ENCODE measurements at regions not wholly inside any gene's neighbourhood (a gene's known extent, or its start where the extent isn't known, plus 50 kb on each side); places are given as distances from the start of the nearest gene placed in this dataset.

DNA sequence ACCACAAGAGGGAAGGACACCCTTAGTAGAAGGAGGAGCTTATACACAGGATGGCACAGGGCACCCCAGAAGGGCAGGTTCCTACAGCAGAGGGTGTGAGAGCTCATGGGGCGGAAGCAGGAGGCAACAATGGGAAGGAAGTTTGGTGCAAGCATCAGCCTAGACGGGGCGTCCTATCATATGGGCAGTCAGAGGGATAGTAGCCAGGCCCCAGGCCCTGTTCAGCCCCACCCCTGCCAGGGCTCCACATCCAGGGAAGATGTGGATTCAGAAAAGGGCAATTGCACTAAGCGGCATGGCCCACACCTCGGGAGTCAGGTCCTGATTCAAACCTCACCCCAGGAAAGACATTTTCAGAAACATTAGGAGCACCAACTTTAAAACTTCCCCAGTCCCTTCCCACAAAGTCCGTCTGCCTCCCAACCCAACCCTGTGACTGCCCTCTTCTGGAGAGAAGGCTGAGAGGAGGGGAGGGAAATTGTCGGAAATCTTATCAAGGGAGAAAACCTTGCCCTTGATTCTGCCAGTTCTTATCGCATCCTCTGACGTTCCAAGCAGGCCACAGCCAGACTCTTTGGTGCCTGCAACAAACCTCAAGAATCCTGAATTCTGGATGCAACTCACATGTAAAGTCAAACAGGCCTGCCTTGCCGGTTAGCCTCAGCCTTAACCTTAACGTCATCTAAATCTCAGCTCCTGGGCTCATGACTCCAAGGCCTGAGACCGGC, 198.8 kb upstream of the CDH5 start:
- no peaks in the 10 kb centered on the region for H3K4me1 ChIP-seq (ENCODE audit: low read depth, poor library complexity, severe bottlenecking)
- H4K20me1 ChIP-seq (ENCODE audit: insufficient read depth): no peaks in the 10 kb centered on the region
- H3K79me2 ChIP-seq (ENCODE audit: insufficient read depth, low read depth): no peaks in the 10 kb centered on the region
- H3K27ac ChIP-seq: no peak overlapping the region
- no peaks in the 10 kb centered on the region for H3K36me3 ChIP-seq (ENCODE audit: insufficient read depth)
- no peak overlapping the region for H2AFZ ChIP-seq (ENCODE audit: low read depth)
- no peak overlapping the region for H3K4me2 ChIP-seq
- H3K4me3 ChIP-seq (IDR thresholded peaks at IDR 0.05; ENCODE audit: insufficient read depth, low read depth, low read length): no peak overlapping the region
- no peak overlapping the region for H3K9ac ChIP-seq
- H3K27me3 ChIP-seq (ENCODE audit: insufficient read depth, low read depth): no peaks in the 10 kb centered on the region
- TF ChIP-seq, protein P1, sequence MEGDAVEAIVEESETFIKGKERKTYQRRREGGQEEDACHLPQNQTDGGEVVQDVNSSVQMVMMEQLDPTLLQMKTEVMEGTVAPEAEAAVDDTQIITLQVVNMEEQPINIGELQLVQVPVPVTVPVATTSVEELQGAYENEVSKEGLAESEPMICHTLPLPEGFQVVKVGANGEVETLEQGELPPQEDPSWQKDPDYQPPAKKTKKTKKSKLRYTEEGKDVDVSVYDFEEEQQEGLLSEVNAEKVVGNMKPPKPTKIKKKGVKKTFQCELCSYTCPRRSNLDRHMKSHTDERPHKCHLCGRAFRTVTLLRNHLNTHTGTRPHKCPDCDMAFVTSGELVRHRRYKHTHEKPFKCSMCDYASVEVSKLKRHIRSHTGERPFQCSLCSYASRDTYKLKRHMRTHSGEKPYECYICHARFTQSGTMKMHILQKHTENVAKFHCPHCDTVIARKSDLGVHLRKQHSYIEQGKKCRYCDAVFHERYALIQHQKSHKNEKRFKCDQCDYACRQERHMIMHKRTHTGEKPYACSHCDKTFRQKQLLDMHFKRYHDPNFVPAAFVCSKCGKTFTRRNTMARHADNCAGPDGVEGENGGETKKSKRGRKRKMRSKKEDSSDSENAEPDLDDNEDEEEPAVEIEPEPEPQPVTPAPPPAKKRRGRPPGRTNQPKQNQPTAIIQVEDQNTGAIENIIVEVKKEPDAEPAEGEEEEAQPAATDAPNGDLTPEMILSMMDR (conservative IDR thresholded peaks at IDR 0.05; ENCODE audit: low read depth, low read length): no peak

DNA sequence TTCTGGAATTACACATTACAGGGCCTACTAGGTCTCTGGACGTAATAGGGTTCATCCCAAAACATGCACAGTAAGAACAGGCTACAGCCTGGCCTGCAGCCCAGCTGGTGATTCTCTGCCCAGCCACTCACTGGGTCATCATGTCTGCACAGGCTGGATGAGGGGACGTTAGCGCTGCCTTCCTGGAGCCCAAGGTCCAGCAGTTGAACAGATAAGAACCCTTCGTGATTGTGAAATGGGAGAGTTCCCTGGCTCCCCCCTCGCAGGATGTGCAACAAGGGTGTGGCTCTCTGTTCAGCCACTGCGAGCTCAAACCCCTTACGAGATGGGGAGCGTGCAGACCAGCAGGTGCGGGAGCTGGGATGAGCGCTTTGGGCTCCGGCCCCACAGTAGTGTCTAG, 200.0 kb upstream of the CDH5 start:
- H3K27ac ChIP-seq: no peak overlapping the region
- H3K4me1 ChIP-seq (ENCODE audit: low read depth, poor library complexity, severe bottlenecking): no peaks in the 10 kb centered on the region
- H3K27me3 ChIP-seq (ENCODE audit: insufficient read depth, low read depth): no peaks in the 10 kb centered on the region
- H2AFZ ChIP-seq (ENCODE audit: low read depth): no peak overlapping the region
- TF ChIP-seq, protein P1 (conservative IDR thresholded peaks at IDR 0.05; ENCODE audit: low read depth, low read length): no peak
- H3K4me2 ChIP-seq: no peak overlapping the region
- H3K36me3 ChIP-seq (ENCODE audit: insufficient read depth): no peaks in the 10 kb centered on the region
- H3K79me2 ChIP-seq (ENCODE audit: insufficient read depth, low read depth): no peaks in the 10 kb centered on the region
- no peaks in the 10 kb centered on the region for H4K20me1 ChIP-seq (ENCODE audit: insufficient read depth)
- H3K9ac ChIP-seq: no peak overlapping the region
- H3K4me3 ChIP-seq (IDR thresholded peaks at IDR 0.05; ENCODE audit: insufficient read depth, low read depth, low read length): no peak overlapping the region

DNA sequence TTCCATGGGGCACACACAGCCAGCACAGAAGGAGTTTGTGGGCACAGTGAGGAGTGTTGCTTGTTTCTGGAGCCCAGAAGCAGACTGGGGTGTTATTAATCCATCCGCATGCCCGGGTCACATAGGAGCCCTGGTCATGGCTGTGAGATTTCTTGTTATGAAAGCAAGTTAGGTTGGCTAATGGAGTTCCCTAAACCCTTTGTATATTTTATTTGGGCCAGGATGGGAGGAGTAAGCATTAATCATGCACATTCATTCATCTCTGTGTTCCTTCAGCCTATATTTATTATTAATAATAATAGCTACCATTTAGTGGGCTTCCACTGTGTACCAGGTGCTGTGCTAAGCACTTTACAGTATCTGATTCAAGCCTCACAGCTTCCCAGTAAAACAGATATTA, 200.6 kb upstream of the CDH5 start:
- Histone ChIP-seq H2AFZ (ENCODE audit: low read depth) (no peak overlapping the region), H3K27me3 (ENCODE audit: insufficient read depth, low read depth) (no peaks in the 10 kb centered on the region), H3K4me3 (IDR thresholded peaks at IDR 0.05; ENCODE audit: insufficient read depth, low read depth, low read length) (no peak overlapping the region), H3K4me1 (ENCODE audit: low read depth, poor library complexity, severe bottlenecking) (no peaks in the 10 kb centered on the region), H3K36me3 (ENCODE audit: insufficient read depth) (no peaks in the 10 kb centered on the region), H3K27ac (no peak overlapping the region), H4K20me1 (ENCODE audit: insufficient read depth) (no peaks in the 10 kb centered on the region), H3K79me2 (ENCODE audit: insufficient read depth, low read depth) (no peaks in the 10 kb centered on the region), H3K4me2 (no peak overlapping the region), H3K9ac (no peak overlapping the region)
- TF ChIP-seq, protein P1 (conservative IDR thresholded peaks at IDR 0.05; ENCODE audit: low read depth, low read length): no peak

DNA sequence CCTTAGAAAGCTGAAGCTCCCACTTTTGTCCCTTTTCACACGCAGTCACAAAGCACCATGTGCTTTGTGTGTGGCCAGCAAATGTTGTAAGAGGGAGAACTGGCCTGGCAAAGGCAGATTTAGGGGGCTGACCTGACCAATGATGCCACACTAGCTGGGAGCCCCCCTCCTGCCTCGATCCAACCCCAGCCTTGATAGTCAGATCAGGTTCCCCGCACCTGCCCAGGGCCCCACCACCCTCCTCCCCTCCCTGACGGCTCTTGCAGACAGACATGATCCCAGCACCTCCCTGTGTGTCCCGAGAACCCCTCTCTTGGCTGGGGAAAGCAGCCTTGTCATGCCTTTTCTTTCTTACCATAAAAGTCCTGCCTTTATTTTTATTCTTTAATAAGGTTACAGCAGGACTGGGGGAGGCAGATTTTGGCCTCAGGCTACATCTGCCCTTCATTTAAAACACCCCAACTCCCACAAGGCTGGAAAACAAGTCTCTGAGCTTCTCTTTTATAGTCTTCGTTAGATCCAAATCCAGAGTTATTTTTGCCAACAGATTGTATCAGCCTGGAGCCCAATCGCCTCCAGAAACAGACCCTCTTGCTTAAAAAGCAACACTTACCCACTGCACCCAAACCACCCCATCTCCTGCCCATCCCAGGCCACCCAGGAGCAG, 201.8 kb upstream of the CDH5 start:
- TF ChIP-seq, protein P1 (conservative IDR thresholded peaks at IDR 0.05; ENCODE audit: low read depth, low read length): no peak
- no peak overlapping the region for H3K4me3 ChIP-seq (IDR thresholded peaks at IDR 0.05; ENCODE audit: insufficient read depth, low read depth, low read length)
- H3K4me2 ChIP-seq: no peak overlapping the region
- no peaks in the 10 kb centered on the region for H3K27me3 ChIP-seq (ENCODE audit: insufficient read depth, low read depth)
- H3K4me1 ChIP-seq (ENCODE audit: low read depth, poor library complexity, severe bottlenecking): no peaks in the 10 kb centered on the region
- H3K36me3 ChIP-seq (ENCODE audit: insufficient read depth): no peaks in the 10 kb centered on the region
- H2AFZ ChIP-seq (ENCODE audit: low read depth): no peak overlapping the region
- H4K20me1 ChIP-seq (ENCODE audit: insufficient read depth): no peaks in the 10 kb centered on the region
- H3K79me2 ChIP-seq (ENCODE audit: insufficient read depth, low read depth): no peaks in the 10 kb centered on the region
- H3K27ac ChIP-seq: no peak overlapping the region
- H3K9ac ChIP-seq: no peak overlapping the region
